ENCODE measurements at regions not wholly inside any gene's neighbourhood (a gene's known extent, or its start where the extent isn't known, plus 50 kb on each side); places are given as distances from the start of the nearest gene placed in this dataset.

DNA sequence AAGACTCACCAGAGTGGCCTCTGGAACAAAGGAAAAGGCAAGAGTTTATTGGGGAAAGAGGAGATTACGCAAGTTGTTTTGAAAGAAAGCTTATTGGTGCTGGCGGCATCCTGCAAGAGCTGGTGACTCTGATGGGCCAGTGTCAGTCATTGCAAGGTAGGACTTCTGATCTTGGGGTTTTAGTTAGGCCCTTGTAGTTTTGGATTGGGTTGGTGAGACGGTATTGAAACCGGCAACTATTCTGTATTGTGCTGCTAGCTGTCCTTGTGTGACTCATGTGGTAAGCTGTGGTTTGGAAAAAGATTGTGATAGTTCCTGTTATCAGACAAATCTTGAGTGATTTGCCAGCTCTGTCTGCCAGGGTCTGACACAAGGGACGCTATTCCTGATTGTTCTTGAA, 159.1 kb upstream of the PIEZO2 start:
- H3K9me3 ChIP-seq (ENCODE audit: control insufficient read depth in 1 of 2, low read length in 2 of 2), result no peaks in the 10 kb centered on the region
- H3K4me3 ChIP-seq (ENCODE audit: low read depth in 1 of 2, low read length in 2 of 2), result no peak overlapping the region
- H3K27ac ChIP-seq (ENCODE audit: low read length), result no peak overlapping the region
- H3K27me3 ChIP-seq (ENCODE audit: low read depth, low read length), result no peaks in the 10 kb centered on the region
- H3K36me3 ChIP-seq (ENCODE audit: control insufficient read depth in 1 of 2, insufficient read depth in 2 of 2, low read length in 2 of 2), result no peaks in the 10 kb centered on the region
- H3K4me1 ChIP-seq (ENCODE audit: control insufficient read depth in 1 of 2, insufficient read depth in 2 of 2, low read length in 2 of 2), result no peaks in the 10 kb centered on the region

DNA sequence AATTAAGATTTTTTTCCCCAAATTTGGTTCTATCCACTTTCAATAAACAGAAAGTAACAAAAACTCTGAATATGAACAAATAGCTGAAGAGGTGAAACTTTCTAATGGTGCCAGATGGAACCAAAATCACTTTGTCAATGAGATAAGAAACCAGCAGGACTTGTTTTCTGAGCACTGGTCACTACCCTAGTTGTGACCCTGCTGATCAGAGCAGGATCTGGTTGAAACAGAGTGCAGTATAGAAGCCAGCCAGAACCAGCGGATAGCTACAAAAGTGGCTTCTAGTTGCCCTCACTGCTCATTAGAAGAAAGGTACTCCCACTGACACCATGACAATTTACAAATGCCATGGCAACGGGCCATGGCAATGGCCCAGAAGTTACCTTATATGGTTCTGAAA, 158.3 kb upstream of the PIEZO2 start:
- Histone ChIP-seq H3K4me1 (ENCODE audit: control insufficient read depth in 1 of 2, insufficient read depth in 2 of 2, low read length in 2 of 2) (no peaks in the 10 kb centered on the region), H3K27me3 (ENCODE audit: low read depth, low read length) (no peaks in the 10 kb centered on the region), H3K27ac (ENCODE audit: low read length) (no peak overlapping the region), H3K4me3 (ENCODE audit: low read depth in 1 of 2, low read length in 2 of 2) (no peak overlapping the region), H3K36me3 (ENCODE audit: control insufficient read depth in 1 of 2, insufficient read depth in 2 of 2, low read length in 2 of 2) (no peaks in the 10 kb centered on the region), H3K9me3 (ENCODE audit: control insufficient read depth in 1 of 2, low read length in 2 of 2) (no peaks in the 10 kb centered on the region)

DNA sequence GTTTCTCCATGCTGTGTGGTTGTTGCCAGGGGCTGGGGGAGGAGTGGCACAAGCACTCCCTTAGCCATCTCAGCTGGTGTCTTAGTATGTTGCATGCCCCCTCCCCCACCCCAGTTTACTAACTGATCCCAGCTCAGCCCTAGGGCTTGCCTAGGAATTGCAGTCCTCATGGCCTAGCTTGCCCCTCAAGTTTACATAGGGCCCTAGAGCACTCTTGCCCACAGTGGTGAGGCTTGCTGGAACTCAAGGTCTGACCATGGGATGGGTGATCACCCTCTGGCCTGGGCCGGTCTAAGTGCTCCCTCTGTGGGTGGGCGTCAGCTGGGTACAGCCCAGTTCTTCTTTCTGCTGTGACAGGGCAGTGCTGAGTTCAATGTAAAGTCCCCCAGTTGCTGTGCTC, 156.1 kb upstream of the PIEZO2 start:
- no peaks in the 10 kb centered on the region for H3K36me3 ChIP-seq (ENCODE audit: control insufficient read depth in 1 of 2, insufficient read depth in 2 of 2, low read length in 2 of 2)
- peaks cover 0 to 3% of the 10 kb centered on the region in 2 donors for H3K9me3 ChIP-seq (ENCODE audit: control insufficient read depth in 1 of 2, low read length in 2 of 2)
- no peak overlapping the region for H3K4me3 ChIP-seq (ENCODE audit: low read depth in 1 of 2, low read length in 2 of 2)
- H3K27me3 ChIP-seq (ENCODE audit: low read depth, low read length), result no peaks in the 10 kb centered on the region
- H3K4me1 ChIP-seq (ENCODE audit: control insufficient read depth in 1 of 2, insufficient read depth in 2 of 2, low read length in 2 of 2), result no peaks in the 10 kb centered on the region
- no peak overlapping the region for H3K27ac ChIP-seq (ENCODE audit: low read length)

DNA sequence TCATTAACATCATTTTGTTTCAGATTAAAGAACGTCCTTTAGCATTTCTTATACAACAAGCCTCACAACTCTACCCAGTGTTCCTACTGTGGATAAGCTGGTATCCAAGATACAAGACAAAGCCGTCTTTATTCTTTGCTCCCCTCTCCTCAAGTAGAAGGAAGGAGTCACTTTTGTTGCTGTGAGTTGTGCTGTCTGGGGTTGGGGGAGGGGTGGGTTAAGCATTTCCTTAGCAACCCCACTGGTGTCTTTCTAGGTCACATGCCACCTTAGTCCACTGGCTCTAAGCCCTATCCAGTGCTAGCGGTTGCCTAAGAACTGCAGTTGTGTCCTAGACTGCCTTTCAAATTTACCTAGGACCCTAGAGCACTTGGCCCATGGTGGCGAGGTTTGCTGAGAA, 155.6 kb upstream of the PIEZO2 start:
- Histone ChIP-seq H3K27ac (ENCODE audit: low read length) (no peak overlapping the region), H3K36me3 (ENCODE audit: control insufficient read depth in 1 of 2, insufficient read depth in 2 of 2, low read length in 2 of 2) (no peaks in the 10 kb centered on the region), H3K27me3 (ENCODE audit: low read depth, low read length) (no peaks in the 10 kb centered on the region), H3K9me3 (ENCODE audit: control insufficient read depth in 1 of 2, low read length in 2 of 2) (peaks cover 0 to 3% of the 10 kb centered on the region in 2 donors), H3K4me1 (ENCODE audit: control insufficient read depth in 1 of 2, insufficient read depth in 2 of 2, low read length in 2 of 2) (no peaks in the 10 kb centered on the region), H3K4me3 (ENCODE audit: low read depth in 1 of 2, low read length in 2 of 2) (no peak overlapping the region)

DNA sequence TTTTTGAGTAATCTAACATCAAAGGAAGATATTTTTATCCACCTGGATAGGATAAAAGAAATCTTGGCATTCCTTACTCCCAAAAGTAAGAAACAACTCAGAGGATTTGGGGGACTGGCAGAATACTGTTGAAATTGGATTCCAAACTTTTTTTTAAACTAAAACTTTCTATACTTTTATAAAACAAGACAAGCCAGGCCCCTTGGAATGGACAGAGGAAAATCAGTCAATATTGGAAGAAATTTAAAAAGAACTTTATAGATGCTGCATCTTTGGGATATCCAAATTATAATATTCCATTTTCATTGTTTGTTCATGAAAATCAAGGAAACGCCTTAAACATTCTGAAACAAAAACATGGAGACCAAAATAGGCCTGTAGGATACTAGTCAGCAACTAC, 147.6 kb upstream of the PIEZO2 start:
- H3K4me1 ChIP-seq (ENCODE audit: control insufficient read depth in 1 of 2, insufficient read depth in 2 of 2, low read length in 2 of 2), result no peaks in the 10 kb centered on the region
- no peaks in the 10 kb centered on the region for H3K27me3 ChIP-seq (ENCODE audit: low read depth, low read length)
- H3K4me3 ChIP-seq (ENCODE audit: low read depth in 1 of 2, low read length in 2 of 2), result no peak overlapping the region
- H3K36me3 ChIP-seq (ENCODE audit: control insufficient read depth in 1 of 2, insufficient read depth in 2 of 2, low read length in 2 of 2), result no peaks in the 10 kb centered on the region
- no peak overlapping the region for H3K27ac ChIP-seq (ENCODE audit: low read length)
- peaks cover 0 to 3% of the 10 kb centered on the region in 2 donors for H3K9me3 ChIP-seq (ENCODE audit: control insufficient read depth in 1 of 2, low read length in 2 of 2)

DNA sequence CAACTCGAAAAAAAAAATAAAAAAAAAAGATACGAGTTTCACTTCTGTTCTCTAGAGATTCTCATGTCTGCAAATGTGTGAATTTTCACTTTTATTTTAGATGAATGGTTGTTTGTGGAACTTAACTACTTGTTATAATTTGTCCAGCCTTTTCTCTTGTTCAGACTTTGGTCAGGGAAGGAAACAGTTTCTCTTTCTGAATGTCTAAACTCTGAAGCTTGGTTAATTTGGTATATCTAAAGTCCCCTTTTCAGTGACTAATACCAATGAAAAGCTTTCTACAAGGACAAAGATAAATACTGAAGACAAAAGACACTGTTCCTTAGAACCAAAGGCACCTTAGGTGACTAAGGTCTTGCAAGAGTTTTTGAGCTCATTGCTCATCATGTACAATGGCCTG, 144.4 kb upstream of the PIEZO2 start:
- no peak overlapping the region for H3K27ac ChIP-seq (ENCODE audit: low read length)
- H3K27me3 ChIP-seq (ENCODE audit: low read depth, low read length), result no peaks in the 10 kb centered on the region
- H3K4me1 ChIP-seq (ENCODE audit: control insufficient read depth in 1 of 2, insufficient read depth in 2 of 2, low read length in 2 of 2), result no peaks in the 10 kb centered on the region
- no peaks in the 10 kb centered on the region for H3K36me3 ChIP-seq (ENCODE audit: control insufficient read depth in 1 of 2, insufficient read depth in 2 of 2, low read length in 2 of 2)
- no peak overlapping the region for H3K4me3 ChIP-seq (ENCODE audit: low read depth in 1 of 2, low read length in 2 of 2)
- no peaks in the 10 kb centered on the region for H3K9me3 ChIP-seq (ENCODE audit: control insufficient read depth in 1 of 2, low read length in 2 of 2)

DNA sequence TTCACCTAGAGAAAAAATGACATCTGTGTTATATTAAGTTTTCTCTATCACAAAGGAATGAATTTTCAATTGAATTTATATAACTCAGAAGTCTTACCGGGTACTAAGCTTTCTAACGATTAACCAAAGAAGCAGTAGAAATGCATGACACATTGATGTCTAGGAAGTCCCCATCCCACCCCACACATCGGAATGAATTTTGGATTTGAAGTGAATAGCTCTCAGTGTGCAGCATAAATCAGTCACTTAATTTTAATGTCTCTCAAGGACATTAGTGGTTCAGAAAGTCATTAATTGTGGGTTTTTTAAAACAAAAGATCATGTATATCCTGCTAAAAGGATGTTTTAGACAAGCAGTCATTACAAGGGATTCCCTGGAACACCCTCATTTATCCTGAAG, 141.4 kb upstream of the PIEZO2 start:
- Histone ChIP-seq H3K4me3 (ENCODE audit: low read depth in 1 of 2, low read length in 2 of 2) (no peak overlapping the region), H3K36me3 (ENCODE audit: control insufficient read depth in 1 of 2, insufficient read depth in 2 of 2, low read length in 2 of 2) (no peaks in the 10 kb centered on the region), H3K9me3 (ENCODE audit: control insufficient read depth in 1 of 2, low read length in 2 of 2) (no peaks in the 10 kb centered on the region), H3K27ac (ENCODE audit: low read length) (no peak overlapping the region), H3K4me1 (ENCODE audit: control insufficient read depth in 1 of 2, insufficient read depth in 2 of 2, low read length in 2 of 2) (no peaks in the 10 kb centered on the region), H3K27me3 (ENCODE audit: low read depth, low read length) (no peaks in the 10 kb centered on the region)

DNA sequence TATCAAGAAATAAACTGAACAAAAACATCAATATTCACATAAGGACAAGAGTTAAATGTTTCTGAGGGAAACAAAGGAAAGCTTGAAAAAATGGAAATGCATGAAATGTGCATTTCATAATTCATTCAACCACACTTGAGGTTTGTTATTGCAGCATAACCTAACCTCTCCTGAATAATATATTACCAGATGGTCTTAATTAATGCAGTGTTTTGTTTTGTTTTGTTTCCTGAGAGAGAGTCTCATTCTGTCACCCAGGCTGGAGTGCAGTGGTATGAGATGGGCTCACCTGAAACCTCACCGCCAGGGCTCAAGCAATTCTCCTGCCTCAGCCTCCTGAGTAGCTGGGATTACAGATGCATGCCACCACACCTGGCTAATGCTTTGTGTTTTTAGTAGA, 139.9 kb upstream of the PIEZO2 start:
- Histone ChIP-seq H3K4me3 (ENCODE audit: low read depth in 1 of 2, low read length in 2 of 2) (no peak overlapping the region), H3K36me3 (ENCODE audit: control insufficient read depth in 1 of 2, insufficient read depth in 2 of 2, low read length in 2 of 2) (no peaks in the 10 kb centered on the region), H3K27ac (ENCODE audit: low read length) (no peak overlapping the region), H3K27me3 (ENCODE audit: low read depth, low read length) (no peaks in the 10 kb centered on the region), H3K4me1 (ENCODE audit: control insufficient read depth in 1 of 2, insufficient read depth in 2 of 2, low read length in 2 of 2) (no peaks in the 10 kb centered on the region), H3K9me3 (ENCODE audit: control insufficient read depth in 1 of 2, low read length in 2 of 2) (no peaks in the 10 kb centered on the region)

DNA sequence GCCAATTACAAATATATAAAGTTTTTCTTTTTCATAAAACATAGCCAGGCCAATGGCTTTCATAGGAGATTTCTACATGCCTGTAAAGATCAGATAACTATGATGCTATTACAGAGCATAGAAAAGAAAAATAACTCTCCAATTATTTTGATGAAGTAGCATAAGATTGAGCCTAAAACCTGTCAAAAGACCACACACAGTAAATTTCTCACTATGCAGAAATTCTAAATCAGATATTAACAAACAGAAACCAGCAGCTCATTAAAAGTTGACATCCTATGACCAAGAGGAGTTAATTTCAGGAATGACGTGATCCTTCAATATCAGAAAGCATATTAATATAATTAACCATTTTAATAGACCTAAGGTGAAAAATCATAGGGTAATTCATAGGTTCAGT, 139.0 kb upstream of the PIEZO2 start:
- H3K4me1 ChIP-seq (ENCODE audit: control insufficient read depth in 1 of 2, insufficient read depth in 2 of 2, low read length in 2 of 2), result no peaks in the 10 kb centered on the region
- H3K27me3 ChIP-seq (ENCODE audit: low read depth, low read length), result no peaks in the 10 kb centered on the region
- no peaks in the 10 kb centered on the region for H3K36me3 ChIP-seq (ENCODE audit: control insufficient read depth in 1 of 2, insufficient read depth in 2 of 2, low read length in 2 of 2)
- H3K27ac ChIP-seq (ENCODE audit: low read length), result no peak overlapping the region
- no peak overlapping the region for H3K4me3 ChIP-seq (ENCODE audit: low read depth in 1 of 2, low read length in 2 of 2)
- H3K9me3 ChIP-seq (ENCODE audit: control insufficient read depth in 1 of 2, low read length in 2 of 2), result no peaks in the 10 kb centered on the region

DNA sequence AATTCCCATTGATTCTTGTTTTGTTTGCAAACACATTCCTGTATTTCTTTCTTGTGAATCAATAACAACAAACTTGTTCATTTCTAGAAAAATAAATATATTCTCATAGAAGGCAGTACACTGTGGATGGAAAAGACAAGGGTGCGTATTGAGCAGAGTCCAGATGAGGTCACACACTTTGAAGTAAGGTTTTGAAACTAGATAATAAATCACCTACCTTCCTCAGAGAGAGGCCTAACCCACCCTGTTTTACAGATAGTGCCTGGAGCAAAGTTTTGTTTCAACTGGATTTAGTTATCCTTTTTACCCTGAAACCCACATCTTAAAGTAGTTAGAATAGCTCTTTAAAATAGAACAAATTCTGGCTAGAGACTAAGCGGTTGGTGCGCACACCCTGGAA, 137.1 kb upstream of the PIEZO2 start:
- Histone ChIP-seq H3K27me3 (ENCODE audit: low read depth, low read length) (no peaks in the 10 kb centered on the region), H3K27ac (ENCODE audit: low read length) (no peak overlapping the region), H3K9me3 (ENCODE audit: control insufficient read depth in 1 of 2, low read length in 2 of 2) (no peaks in the 10 kb centered on the region), H3K36me3 (ENCODE audit: control insufficient read depth in 1 of 2, insufficient read depth in 2 of 2, low read length in 2 of 2) (no peaks in the 10 kb centered on the region), H3K4me3 (ENCODE audit: low read depth in 1 of 2, low read length in 2 of 2) (no peak overlapping the region), H3K4me1 (ENCODE audit: control insufficient read depth in 1 of 2, insufficient read depth in 2 of 2, low read length in 2 of 2) (no peaks in the 10 kb centered on the region)

DNA sequence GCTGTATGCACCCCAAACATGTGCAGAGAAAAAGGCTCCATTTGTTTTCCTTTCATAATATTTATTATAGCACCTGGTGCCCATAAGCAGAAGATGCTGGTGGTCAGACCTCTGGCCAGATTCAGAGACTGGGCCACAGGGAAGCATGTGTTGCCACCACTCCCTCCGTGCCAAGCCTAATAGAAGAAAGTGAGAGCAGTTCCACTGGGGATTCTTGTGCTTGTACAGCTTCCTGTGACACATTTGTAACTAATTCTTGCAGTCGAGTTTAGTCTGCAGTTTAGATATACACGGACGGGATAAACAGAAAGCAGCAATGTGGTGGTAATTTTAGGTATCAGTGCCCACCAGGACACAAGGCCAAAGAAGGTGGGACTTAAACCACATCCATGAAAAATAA, 135.4 kb upstream of the PIEZO2 start:
- no peaks in the 10 kb centered on the region for H3K9me3 ChIP-seq (ENCODE audit: control insufficient read depth in 1 of 2, low read length in 2 of 2)
- H3K36me3 ChIP-seq (ENCODE audit: control insufficient read depth in 1 of 2, insufficient read depth in 2 of 2, low read length in 2 of 2), result no peaks in the 10 kb centered on the region
- no peaks in the 10 kb centered on the region for H3K4me1 ChIP-seq (ENCODE audit: control insufficient read depth in 1 of 2, insufficient read depth in 2 of 2, low read length in 2 of 2)
- H3K27me3 ChIP-seq (ENCODE audit: low read depth, low read length), result no peaks in the 10 kb centered on the region
- H3K27ac ChIP-seq (ENCODE audit: low read length), result no peak overlapping the region
- no peak overlapping the region for H3K4me3 ChIP-seq (ENCODE audit: low read depth in 1 of 2, low read length in 2 of 2)

DNA sequence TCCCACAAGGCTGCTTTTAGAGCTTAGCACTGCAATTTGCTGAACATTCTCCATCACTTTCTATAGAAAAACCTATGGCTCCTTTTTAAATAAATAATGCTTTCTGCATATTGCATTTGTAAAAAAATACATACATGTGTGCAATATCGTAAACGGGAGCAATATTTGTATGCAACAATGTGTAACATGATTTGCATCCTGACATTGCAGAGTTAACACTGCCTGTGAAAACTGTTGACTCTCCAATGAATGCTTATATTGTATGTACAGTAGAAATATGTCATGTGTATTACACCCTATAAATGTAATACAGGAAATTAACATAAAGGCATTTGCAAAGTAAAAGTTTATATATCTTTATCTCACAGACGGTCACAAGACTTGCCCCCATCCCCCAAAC, 135.0 kb upstream of the PIEZO2 start:
- Histone ChIP-seq H3K4me1 (ENCODE audit: control insufficient read depth in 1 of 2, insufficient read depth in 2 of 2, low read length in 2 of 2) (no peaks in the 10 kb centered on the region), H3K9me3 (ENCODE audit: control insufficient read depth in 1 of 2, low read length in 2 of 2) (no peaks in the 10 kb centered on the region), H3K27me3 (ENCODE audit: low read depth, low read length) (no peaks in the 10 kb centered on the region), H3K36me3 (ENCODE audit: control insufficient read depth in 1 of 2, insufficient read depth in 2 of 2, low read length in 2 of 2) (no peaks in the 10 kb centered on the region), H3K27ac (ENCODE audit: low read length) (no peak overlapping the region), H3K4me3 (ENCODE audit: low read depth in 1 of 2, low read length in 2 of 2) (no peak overlapping the region)

All from muscle layer of duodenum (tissue), 2 donors.